ENCODE measurements at regions not wholly inside any gene's neighbourhood (a gene's known extent, or its start where the extent isn't known, plus 50 kb on each side); places are given as distances from the start of the nearest gene placed in this dataset.

GRCh38 chr5:174790906-174791305, 66.5 kb downstream of the MSX2 start:
- no peak for DNase-seq (ENCODE audit: low read depth)
- no peak overlapping the region for H3K4me3 ChIP-seq (ENCODE audit: low read length)
- no peak for TF ChIP-seq CTCF (IDR thresholded peaks at IDR 0.05; ENCODE audit: insufficient read depth, low read depth, low read length, missing control alignments)

GRCh38 chr5:174789596-174789995, 65.2 kb downstream of the MSX2 start:
- DNase-seq (ENCODE audit: low read depth), result no peak
- H3K4me3 ChIP-seq (ENCODE audit: low read length), result no peak overlapping the region
- TF ChIP-seq CTCF (IDR thresholded peaks at IDR 0.05; ENCODE audit: insufficient read depth, low read depth, low read length, missing control alignments), result no peak

- DNase-seq (ENCODE audit: low read depth), result no peak
- no peak overlapping the region for H3K4me3 ChIP-seq (ENCODE audit: low read length)
- TF ChIP-seq CTCF (IDR thresholded peaks at IDR 0.05; ENCODE audit: insufficient read depth, low read depth, low read length, missing control alignments), result no peak
Measured at GRCh38 chr5:174785120-174785680, 60.8 kb downstream of the MSX2 start.

Data from epithelial cell of esophagus (primary cell).